VCaP (cell line): ENCODE measurements at regions not wholly inside any gene's neighbourhood (a gene's known extent, or its start where the extent isn't known, plus 50 kb on each side); places are given as distances from the start of the nearest gene placed in this dataset.
"Not testable (repeated sequence)": the region's sequence is repeated elsewhere in the genome, so short reads cannot be mapped to it uniquely, and the experiment has no call there.

Experiments used
- H3K27ac ChIP-seq: fragments of 450-650 bp; 2 replicates; pipeline ENCODE4 v1.5.1; 2017
- CTCF ChIP-seq: fragments of 450-650 bp; conservative IDR thresholded peaks from 2 replicates; pipeline ENCODE4 v1.5.1; 2017; ENCODE audit warnings: mild to moderate bottlenecking, moderate library complexity

- no peak overlapping the region for H3K27ac ChIP-seq
- no peak for TF ChIP-seq CTCF
These were observed 694.8 kb upstream of the CDH10 start for GRCh38 chr5:25339541-25339940.

GRCh38 chr5:25334350-25334749 is 689.6 kb upstream of the CDH10 start:
- H3K27ac ChIP-seq, result no peak overlapping the region
- TF ChIP-seq CTCF, result no peak

GRCh38 chr5:25330721-25331120 is 685.9 kb upstream of the CDH10 start:
- TF ChIP-seq CTCF, result no peak

GRCh38 chr5:25327172-25327571 is 682.4 kb upstream of the CDH10 start:
- TF ChIP-seq CTCF, result no peak
- no peak overlapping the region for H3K27ac ChIP-seq

More at GRCh38 chr5:25330721-25331120, 685.9 kb upstream of the CDH10 start:
- no peak overlapping the region for H3K27ac ChIP-seq

GRCh38 chr5:25301836-25302235 is 657.1 kb upstream of the CDH10 start:
- H3K27ac ChIP-seq, result no peak overlapping the region
- no peak for TF ChIP-seq CTCF

GRCh38 chr5:25295067-25295466 is 650.3 kb upstream of the CDH10 start:
- TF ChIP-seq CTCF, result no peak
- no peak overlapping the region for H3K27ac ChIP-seq

- not testable (repeated sequence) for H3K27ac ChIP-seq
These were observed 645.0 kb upstream of the CDH10 start for GRCh38 chr5:25289766-25290165.

- TF ChIP-seq CTCF, result no peak
These were observed 641.5 kb upstream of the CDH10 start for GRCh38 chr5:25286319-25286718.

More at GRCh38 chr5:25286319-25286718, 641.5 kb upstream of the CDH10 start:
- H3K27ac ChIP-seq, result no peak overlapping the region
